H9 (cell line): ENCODE measurements at regions not wholly inside any gene's neighbourhood (a gene's known extent, or its start where the extent isn't known, plus 50 kb on each side); places are given as distances from the start of the nearest gene placed in this dataset.

Source experiments
- DNase-seq: peaks from one replicate; pipeline ENCODE4 v3.0.0-alpha.2; 2017
- H2AFZ ChIP-seq: one replicate; pipeline ENCODE4 v1.6.1; 2013; ENCODE audit warnings: mild to moderate bottlenecking, low read length, control low read depth, moderate library complexity
- H2AK5ac ChIP-seq: 2 replicates; pipeline ENCODE4 v1.6.1; 2013; ENCODE audit warnings: low read length, control low read depth, mixed read lengths; ENCODE audit not compliant: insufficient read length
- H2BK120ac ChIP-seq: one replicate; pipeline ENCODE4 v1.6.1; 2013; ENCODE audit warnings: low read depth, mild to moderate bottlenecking, low read length, control low read depth, inconsistent platforms; ENCODE audit not compliant: poor library complexity, severe bottlenecking
- H2BK12ac ChIP-seq: 2 replicates; pipeline ENCODE4 v1.6.1; 2013; ENCODE audit warnings: low read length, control low read depth, mixed read lengths, low read depth; ENCODE audit not compliant: insufficient read length
- H2BK15ac ChIP-seq: 2 replicates; pipeline ENCODE4 v1.6.1; 2013; ENCODE audit warnings: low read depth, low read length, control low read depth
- H2BK20ac ChIP-seq: one replicate; pipeline ENCODE4 v1.6.1; 2013; ENCODE audit warnings: low read depth, mild to moderate bottlenecking, low read length, control low read depth, inconsistent platforms; ENCODE audit not compliant: poor library complexity, severe bottlenecking
- H2BK5ac ChIP-seq: 2 replicates; pipeline ENCODE4 v1.6.1; 2013; ENCODE audit warnings: low read length, control low read depth, mixed read lengths; ENCODE audit not compliant: insufficient read length
- H3K14ac ChIP-seq: 2 replicates; pipeline ENCODE4 v1.6.1; 2013; ENCODE audit warnings: low read length, control low read depth; ENCODE audit not compliant: insufficient read depth
- H3K18ac ChIP-seq: 2 replicates; pipeline ENCODE4 v1.6.1; 2013; ENCODE audit warnings: low read depth, mild to moderate bottlenecking, mixed read lengths, low read length, control low read depth; ENCODE audit not compliant: insufficient read length
- H3K23ac ChIP-seq: 2 replicates; pipeline ENCODE4 v1.6.1; 2013; ENCODE audit warnings: low read length, control low read depth, mixed read lengths, low read depth; ENCODE audit not compliant: insufficient read length
- H3K23me2 ChIP-seq: 2 replicates; pipeline ENCODE4 v1.6.1; 2013; ENCODE audit warnings: low read depth, mild to moderate bottlenecking, mixed read lengths, low read length, control low read depth; ENCODE audit not compliant: insufficient read length, poor library complexity, severe bottlenecking
- H3K27ac ChIP-seq: 2 replicates; pipeline ENCODE4 v1.5.1; 2013; ENCODE audit warnings: low read length, control low read depth, mixed read lengths, low read depth; ENCODE audit not compliant: insufficient read length
- H3K27me3 ChIP-seq: 2 replicates; pipeline ENCODE4 v1.6.1; 2013; ENCODE audit warnings: low read length, control low read depth, inconsistent platforms; ENCODE audit not compliant: insufficient read depth
- H3K4ac ChIP-seq: 2 replicates; pipeline ENCODE4 v1.6.1; 2013; ENCODE audit warnings: low read depth, mild to moderate bottlenecking, control low read depth, inconsistent platforms, low read length, moderate library complexity
- H3K4me1 ChIP-seq: 2 replicates; pipeline ENCODE4 v1.6.1; 2013; ENCODE audit warnings: low read length, control low read depth, inconsistent platforms; ENCODE audit not compliant: insufficient read depth
- H3K4me2 ChIP-seq: 2 replicates; pipeline ENCODE4 v1.6.1; 2013; ENCODE audit warnings: low read length, control low read depth, mixed read lengths; ENCODE audit not compliant: insufficient read length, insufficient read depth
- H3K56ac ChIP-seq: 2 replicates; pipeline ENCODE4 v1.6.1; 2013; ENCODE audit warnings: low read depth, mild to moderate bottlenecking, mixed read lengths, low read length, control low read depth; ENCODE audit not compliant: insufficient read length
- H3K79me1 ChIP-seq: 2 replicates; pipeline ENCODE4 v1.6.1; 2013; ENCODE audit warnings: low read depth, mild to moderate bottlenecking, moderate library complexity, low read length, control low read depth, inconsistent platforms; ENCODE audit not compliant: insufficient read depth, poor library complexity, severe bottlenecking
- H3K79me2 ChIP-seq: 2 replicates; pipeline ENCODE4 v1.6.1; 2013; ENCODE audit warnings: low read length, control low read depth, inconsistent platforms; ENCODE audit not compliant: insufficient read depth
- H3K9ac ChIP-seq: 2 replicates; pipeline ENCODE4 v1.6.1; 2013; ENCODE audit warnings: low read length, control low read depth, mixed read lengths; ENCODE audit not compliant: insufficient read length; ENCODE audit errors: extremely low read depth
- H3K9me3 ChIP-seq: one replicate; pipeline ENCODE4 v1.6.1; 2013; ENCODE audit warnings: low read depth, low read length, inconsistent platforms; ENCODE audit not compliant: control insufficient read depth
- H3T11ph ChIP-seq: one replicate; pipeline ENCODE4 v1.6.1; 2013; ENCODE audit warnings: mild to moderate bottlenecking, low read length, control low read depth, inconsistent platforms
- H4K20me1 ChIP-seq: one replicate; pipeline ENCODE4 v1.6.1; 2013; ENCODE audit not compliant: control insufficient read depth, insufficient read length, insufficient read depth
- H4K5ac ChIP-seq: 2 replicates; pipeline ENCODE4 v1.6.1; 2013; ENCODE audit warnings: low read depth, mild to moderate bottlenecking, mixed read lengths, low read length, control low read depth; ENCODE audit not compliant: insufficient read length
- H4K8ac ChIP-seq: replicated peaks from 2 replicates; pipeline ENCODE4 v1.6.1; 2013; ENCODE audit warnings: low read length, control low read depth, mixed read lengths, low read depth; ENCODE audit not compliant: insufficient read length
- H4K91ac ChIP-seq: 2 replicates; pipeline ENCODE4 v1.6.1; 2013; ENCODE audit warnings: low read depth, mild to moderate bottlenecking, moderate library complexity, mixed read lengths, low read length, control low read depth; ENCODE audit not compliant: insufficient read length
- H3K27ac Mint-ChIP-seq, 3 experiments: 2 replicates in 2 of 3; 3 replicates in 1 of 3; pipeline ENCODE4 v1.8.0; 2020 to 2021; ENCODE audit warnings: mixed read lengths in 3 of 3, mild to moderate bottlenecking in 1 of 3, moderate library complexity in 1 of 3
- H3K27me3 Mint-ChIP-seq: 2 replicates; pipeline ENCODE4 v1.8.0; 2021; ENCODE audit warnings: low read depth, mild to moderate bottlenecking, moderate library complexity, mixed read lengths
- H3K36me3 Mint-ChIP-seq, 3 experiments: 2 replicates in 2 of 3; 3 replicates in 1 of 3; pipeline ENCODE4 v1.8.0; 2020 to 2021; ENCODE audit warnings: low read depth in 3 of 3, mixed read lengths in 3 of 3; ENCODE audit not compliant: insufficient read depth in 1 of 3
- H3K4me1 Mint-ChIP-seq, 2 experiments: 2 replicates each; pipeline ENCODE4 v1.8.0; 2020; ENCODE audit warnings: mixed read lengths in 2 of 2
- H3K4me3 Mint-ChIP-seq, 2 experiments: 2 replicates in 1 of 2; 3 replicates in 1 of 2; pipeline ENCODE4 v1.8.0; 2020 to 2021; ENCODE audit warnings: mild to moderate bottlenecking in 2 of 2, mixed read lengths in 2 of 2, moderate library complexity in 1 of 2
- H3K9me3 Mint-ChIP-seq, 2 experiments: 2 replicates in 1 of 2; 3 replicates in 1 of 2; pipeline ENCODE4 v1.8.0; 2020; ENCODE audit warnings: mild to moderate bottlenecking in 2 of 2, mixed read lengths in 2 of 2, moderate library complexity in 1 of 2
- CTCF ChIP-seq: fragments of 200-600 bp; sonication (generic); conservative IDR thresholded peaks from 3 replicates; pipeline ENCODE4 v1.8.0; 2021; ENCODE audit warnings: antibody characterized with exemption, mild to moderate bottlenecking
- WGBS: extraction: QIAGEN DNeasy Blood & Tissue Kit; methylation state at CpG from one replicate; pipeline ENCODE4 v1.1.7; 2013; ENCODE audit warnings: missing lambda C conversion rate, low lambda C conversion rate, mixed read lengths; ENCODE audit not compliant: insufficient read length; ENCODE audit errors: extremely low coverage; 5-methylcytosine and 5-hydroxymethylcytosine counted together

GRCh38 chr13:44686531-44686934 is 110.4 kb upstream of the TSC22D1 start:
- no peak overlapping the region for H3K4me3 Mint-ChIP-seq
- Histone ChIP-seq H2AK5ac (no peak overlapping the region), H2BK15ac (no peak overlapping the region), H3K4ac (no peak overlapping the region), H3K56ac (no peak overlapping the region), H4K20me1 (no peaks in the 10 kb centered on the region), H3K9ac (no peak overlapping the region), H3K18ac (no peak overlapping the region), H3K14ac (no peak overlapping the region), H2BK12ac (no peak overlapping the region), H4K5ac (no peak overlapping the region), H4K91ac (no peak overlapping the region), H3K4me1 (no peaks in the 10 kb centered on the region), H3K27me3 (no peaks in the 10 kb centered on the region), H2BK120ac (no peak overlapping the region), H2BK20ac (no peak overlapping the region), H3K79me2 (no peaks in the 10 kb centered on the region), H3K79me1 (no peaks in the 10 kb centered on the region), H3K23me2 (no peaks in the 10 kb centered on the region), H3K27ac (no peak overlapping the region), H3T11ph (no peak overlapping the region), H3K4me2 (no peak overlapping the region), H3K23ac (no peak overlapping the region), H2AFZ (no peak overlapping the region), H3K9me3 (no peaks in the 10 kb centered on the region), H4K8ac (no peak overlapping the region), H2BK5ac (no peak overlapping the region)
- H3K4me1 Mint-ChIP-seq = no peaks in the 10 kb centered on the region
- WGBS = no CpG with 5 or more reads among the region's 4 CpGs
- no peak for DNase-seq
- H3K36me3 Mint-ChIP-seq = peaks cover 3 to 26% (median 9%) of the 10 kb centered on the region in 3 experiments; a peak in 6 of 7 replicates
- no peak overlapping the region for H3K27ac Mint-ChIP-seq
- peaks cover 20 to 23% of the 10 kb centered on the region in 2 experiments for H3K9me3 Mint-ChIP-seq
- no peaks in the 10 kb centered on the region; the same call in 1 of the 2 replicates for H3K27me3 Mint-ChIP-seq
- TF ChIP-seq CTCF = no peak
